Stimulated activated naive CD8-positive, alpha-beta T cell treated with anti-CD3 and anti-CD28 coated beads, Interleukin-15, Interleukin-2, amounts not matched to agents 100 ng/mL and 50 ng/mL, for 24 hours (primary cell): ENCODE measurements at regions not wholly inside any gene's neighbourhood (a gene's known extent, or its start where the extent isn't known, plus 50 kb on each side); places are given as distances from the start of the nearest gene placed in this dataset.
"Not testable (repeated sequence)": the region's sequence is repeated elsewhere in the genome, so short reads cannot be mapped to it uniquely, and the experiment has no call there.

Experiments
- H3K27ac Mint-ChIP-seq: one replicate; pipeline ENCODE4 v1.8.0; 2021; ENCODE audit warnings: mild to moderate bottlenecking, mixed read lengths
- H3K27me3 Mint-ChIP-seq: one replicate; pipeline ENCODE4 v1.8.0; 2021; ENCODE audit warnings: mixed read lengths
- H3K36me3 Mint-ChIP-seq: one replicate; pipeline ENCODE4 v1.8.0; 2021; ENCODE audit warnings: low read depth, mixed read lengths
- H3K4me1 Mint-ChIP-seq: one replicate; pipeline ENCODE4 v1.8.0; 2021; ENCODE audit warnings: low read depth, mixed read lengths
- H3K4me3 Mint-ChIP-seq: one replicate; pipeline ENCODE4 v1.8.0; 2021; ENCODE audit warnings: mild to moderate bottlenecking, mixed read lengths
- H3K9me3 Mint-ChIP-seq: one replicate; pipeline ENCODE4 v1.8.0; 2021; ENCODE audit warnings: mixed read lengths

DNA sequence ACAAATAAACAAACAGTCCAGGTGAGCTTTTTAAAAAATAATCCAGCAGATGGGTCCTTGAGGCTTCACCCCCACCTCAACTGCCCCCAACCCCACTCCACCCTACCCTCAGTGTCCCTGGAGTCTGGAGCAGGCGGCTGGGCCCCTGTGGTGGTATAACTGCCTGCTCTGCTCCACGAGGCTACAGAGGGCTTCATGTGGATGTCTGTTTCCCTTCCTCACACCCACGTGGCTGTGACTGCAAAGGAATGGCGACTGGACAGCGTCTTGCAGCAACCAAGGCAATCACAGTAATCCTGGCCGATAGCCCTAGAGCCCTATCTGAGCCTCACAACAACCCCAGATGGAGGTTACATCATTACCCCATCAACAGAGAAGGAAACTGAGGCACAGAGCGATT, 76.5 kb downstream of the SLC2A10 start:
- Mint-ChIP-seq H3K4me1 (no peaks in the 10 kb centered on the region), H3K27me3 (peaks cover 8% of the 10 kb centered on the region), H3K36me3 (no peaks in the 10 kb centered on the region), H3K27ac (no peak overlapping the region), H3K4me3 (no peak overlapping the region), H3K9me3 (no peaks in the 10 kb centered on the region)

DNA sequence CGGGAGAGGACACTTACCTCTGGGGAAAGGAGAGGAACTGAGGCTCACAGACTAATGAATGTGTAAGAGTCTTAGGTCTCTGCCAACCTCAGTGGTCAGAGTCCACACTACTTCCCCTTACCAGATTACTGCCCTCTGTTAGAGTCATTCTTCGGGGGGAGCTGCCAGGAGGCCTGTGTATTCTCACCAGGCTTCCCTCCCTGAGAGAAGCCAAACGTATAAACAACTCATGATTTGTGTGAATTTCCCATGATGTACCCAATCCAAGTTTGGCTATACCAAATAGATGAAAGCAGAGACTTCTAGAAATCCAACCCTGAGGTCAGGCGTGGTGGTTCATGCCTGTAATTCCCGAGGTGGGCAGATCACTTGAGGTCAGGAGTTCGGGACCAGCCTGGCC, 77.1 kb downstream of the SLC2A10 start:
- Mint-ChIP-seq H3K9me3 (no peaks in the 10 kb centered on the region), H3K36me3 (no peaks in the 10 kb centered on the region), H3K4me1 (no peaks in the 10 kb centered on the region)

DNA sequence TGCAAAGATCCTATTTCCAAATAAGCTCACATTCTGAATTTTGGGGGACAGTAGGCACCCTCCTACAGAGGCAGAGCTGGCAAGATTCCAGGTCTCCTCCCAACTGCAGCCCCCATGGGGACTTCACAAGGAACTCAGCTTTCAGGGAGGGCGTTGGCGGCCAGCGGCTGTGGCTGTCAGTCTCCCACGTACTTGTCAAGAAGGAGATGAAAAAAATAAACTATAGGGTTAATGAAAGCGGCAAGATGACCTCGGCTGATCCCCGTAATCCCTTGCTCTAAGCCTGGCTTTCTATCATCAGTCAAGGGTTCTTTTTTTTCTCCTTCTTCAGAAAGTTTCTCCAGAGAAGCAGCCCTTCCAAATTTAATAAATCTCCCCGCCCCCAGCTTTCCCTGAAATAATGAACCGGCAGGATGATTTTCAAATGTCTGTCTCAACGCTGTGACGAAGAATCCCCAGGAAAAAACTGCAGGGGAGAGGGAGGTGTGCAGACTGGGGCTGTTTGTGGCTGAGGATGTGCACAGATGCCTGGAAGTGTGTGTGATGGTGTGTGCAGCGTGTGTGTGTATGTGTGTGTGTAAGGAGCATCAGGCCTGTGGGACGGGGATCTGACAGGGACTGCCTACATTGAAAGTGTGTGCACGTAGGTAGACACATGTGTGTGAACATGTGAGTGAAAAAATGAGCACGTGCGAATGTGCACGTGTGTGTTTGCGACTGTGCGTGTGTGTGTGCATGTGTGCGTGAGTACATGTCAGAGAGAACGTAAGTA, 78.7 kb downstream of the SLC2A10 start:
- Mint-ChIP-seq H3K9me3 (no peaks in the 10 kb centered on the region), H3K27ac (no peak overlapping the region), H3K4me1 (no peaks in the 10 kb centered on the region), H3K36me3 (no peaks in the 10 kb centered on the region), H3K4me3 (no peak overlapping the region), H3K27me3 (peaks cover 8% of the 10 kb centered on the region)

More for the DNA sequence above, 77.1 kb downstream of the SLC2A10 start:
- H3K4me3 Mint-ChIP-seq, result no peak overlapping the region
- H3K27ac Mint-ChIP-seq, result no peak overlapping the region
- H3K27me3 Mint-ChIP-seq, result peaks cover 8% of the 10 kb centered on the region

DNA sequence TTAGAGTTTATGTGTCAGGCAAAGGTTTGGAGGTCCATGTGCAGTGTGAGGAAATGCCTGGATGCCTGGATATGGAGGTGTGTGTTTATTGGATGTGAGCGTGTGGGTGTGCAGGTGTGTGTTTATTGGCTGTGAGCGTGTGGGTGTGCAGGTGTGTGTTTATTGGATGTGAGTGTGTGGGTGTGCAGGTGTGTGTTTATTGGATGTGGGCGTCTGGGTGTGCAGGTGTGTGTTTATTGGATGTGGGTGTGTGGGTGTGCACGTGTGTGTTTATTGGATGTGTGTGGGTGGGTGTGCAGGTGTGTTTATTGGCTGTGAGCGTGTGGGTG, 79.3 kb downstream of the SLC2A10 start:
- not testable (repeated sequence) for H3K27ac Mint-ChIP-seq, H3K9me3 Mint-ChIP-seq, H3K4me1 Mint-ChIP-seq, H3K4me3 Mint-ChIP-seq, H3K27me3 Mint-ChIP-seq, H3K36me3 Mint-ChIP-seq

DNA sequence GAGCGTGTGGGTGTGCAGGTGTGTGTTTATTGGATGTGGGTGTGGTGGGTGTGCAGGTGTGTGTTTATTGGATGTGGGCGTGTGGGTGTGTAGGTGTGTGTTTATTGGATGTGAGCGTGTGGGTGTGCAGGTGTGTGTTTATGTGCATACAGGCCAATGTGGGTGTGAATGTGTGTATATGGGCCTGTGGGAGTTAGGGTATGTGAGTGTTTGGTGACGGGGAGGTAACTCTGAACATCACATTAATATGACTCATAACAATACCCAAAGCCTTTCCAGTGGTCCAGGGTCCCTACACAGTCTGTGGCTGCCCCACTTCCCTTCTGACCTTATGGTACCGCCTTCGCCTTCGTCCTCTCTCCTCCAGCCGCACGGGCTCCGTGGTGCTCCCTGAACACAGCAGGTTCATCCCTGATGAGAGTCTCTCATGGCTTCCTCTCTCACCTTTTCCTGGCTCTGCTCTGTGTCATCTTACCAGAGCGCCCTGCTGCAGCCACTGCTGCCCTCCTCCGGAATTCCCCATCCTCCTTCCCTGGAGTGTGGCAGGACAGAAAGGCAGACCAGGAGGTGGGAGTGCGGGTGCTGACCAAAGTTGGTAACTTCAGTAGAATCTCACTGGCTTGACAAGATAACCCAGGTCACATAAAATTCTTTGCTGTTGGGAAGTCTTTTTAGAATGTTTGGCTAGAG, 80.0 kb downstream of the SLC2A10 start:
- Mint-ChIP-seq H3K4me1 (no peaks in the 10 kb centered on the region), H3K4me3 (no peak overlapping the region), H3K36me3 (no peaks in the 10 kb centered on the region), H3K9me3 (no peaks in the 10 kb centered on the region), H3K27ac (no peak overlapping the region), H3K27me3 (peaks cover 8% of the 10 kb centered on the region)

DNA sequence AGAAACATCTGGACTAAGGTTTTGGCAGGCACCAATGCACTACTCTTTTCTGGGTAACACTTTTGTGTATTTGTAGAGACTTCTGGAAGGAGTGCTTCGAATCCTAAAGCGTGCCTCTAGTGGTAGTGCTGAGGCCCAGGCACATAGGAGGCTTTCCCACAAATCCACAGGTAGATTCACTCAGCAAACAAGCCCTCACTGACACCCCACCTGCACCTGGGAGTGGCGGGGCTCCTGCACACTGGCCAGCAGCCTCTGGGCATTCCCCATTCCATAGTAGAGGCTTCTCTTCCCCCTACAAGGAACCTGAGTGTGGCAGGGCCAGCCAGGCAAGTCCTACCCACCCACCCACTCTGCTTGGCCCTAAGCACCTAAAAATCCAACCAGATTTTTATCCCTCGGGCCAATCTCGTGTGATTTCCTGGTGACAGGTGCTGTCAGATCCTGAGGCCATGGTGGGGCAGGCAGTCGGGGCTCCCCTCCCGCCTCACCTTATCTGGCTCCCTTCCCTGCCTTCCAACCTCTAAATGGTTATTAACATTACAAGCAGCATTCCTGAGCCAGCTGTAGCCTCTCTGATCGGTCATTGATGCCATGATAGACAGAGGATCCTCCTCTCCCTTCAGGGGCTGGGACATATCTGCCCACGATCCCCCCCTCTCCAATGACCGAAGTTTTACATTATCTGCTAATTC, 82.4 kb downstream of the SLC2A10 start:
- Mint-ChIP-seq H3K4me1 (no peaks in the 10 kb centered on the region), H3K27me3 (peaks cover 3% of the 10 kb centered on the region), H3K27ac (no peak overlapping the region), H3K4me3 (no peak overlapping the region), H3K36me3 (no peaks in the 10 kb centered on the region), H3K9me3 (no peaks in the 10 kb centered on the region)

DNA sequence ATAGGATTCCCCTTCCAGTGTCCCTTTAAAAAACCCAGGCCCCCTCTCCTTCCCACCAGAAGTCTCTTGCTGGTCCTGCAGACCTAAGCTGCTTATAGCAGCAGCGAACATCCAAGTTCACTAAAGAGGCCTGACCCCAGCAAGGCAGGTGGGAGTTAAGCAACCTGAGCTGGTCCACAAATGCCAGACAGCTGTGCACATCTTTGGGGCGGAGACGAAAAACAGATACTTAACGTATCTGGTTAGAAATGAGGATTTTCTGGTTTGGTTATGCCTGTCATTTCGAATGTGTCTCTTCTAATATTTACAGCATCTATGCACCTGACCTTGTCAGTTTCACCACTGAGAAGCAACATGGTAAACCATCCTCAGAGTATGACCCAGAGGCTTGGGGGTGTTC, 87.8 kb downstream of the SLC2A10 start:
- H3K9me3 Mint-ChIP-seq, result no peaks in the 10 kb centered on the region
- no peak overlapping the region for H3K27ac Mint-ChIP-seq
- H3K36me3 Mint-ChIP-seq, result no peaks in the 10 kb centered on the region
- H3K27me3 Mint-ChIP-seq, result no peaks in the 10 kb centered on the region
- H3K4me1 Mint-ChIP-seq, result no peaks in the 10 kb centered on the region
- no peak overlapping the region for H3K4me3 Mint-ChIP-seq

DNA sequence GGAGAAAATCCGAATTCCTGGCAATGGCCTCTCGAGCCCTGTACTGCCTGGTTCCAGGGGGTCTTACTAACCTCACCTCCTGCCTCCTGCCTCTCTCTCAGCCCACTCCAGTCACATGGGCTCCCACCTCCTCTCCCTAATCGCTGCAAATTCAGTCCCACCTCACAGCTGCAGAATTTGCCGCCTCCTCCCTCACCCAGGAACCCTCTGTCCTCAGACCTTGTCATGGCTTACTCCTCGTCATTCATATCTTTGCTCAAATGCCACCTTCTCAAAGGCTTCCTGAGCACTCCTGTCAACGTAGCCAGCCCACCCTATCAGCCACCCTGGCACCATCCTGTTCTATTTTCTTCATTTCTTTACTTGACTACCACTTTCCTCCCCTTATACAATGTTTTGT, 89.0 kb downstream of the SLC2A10 start:
- Mint-ChIP-seq H3K36me3 (no peaks in the 10 kb centered on the region), H3K27ac (no peak overlapping the region), H3K9me3 (no peaks in the 10 kb centered on the region), H3K4me3 (no peak overlapping the region), H3K4me1 (no peaks in the 10 kb centered on the region), H3K27me3 (peaks cover 6% of the 10 kb centered on the region)

DNA sequence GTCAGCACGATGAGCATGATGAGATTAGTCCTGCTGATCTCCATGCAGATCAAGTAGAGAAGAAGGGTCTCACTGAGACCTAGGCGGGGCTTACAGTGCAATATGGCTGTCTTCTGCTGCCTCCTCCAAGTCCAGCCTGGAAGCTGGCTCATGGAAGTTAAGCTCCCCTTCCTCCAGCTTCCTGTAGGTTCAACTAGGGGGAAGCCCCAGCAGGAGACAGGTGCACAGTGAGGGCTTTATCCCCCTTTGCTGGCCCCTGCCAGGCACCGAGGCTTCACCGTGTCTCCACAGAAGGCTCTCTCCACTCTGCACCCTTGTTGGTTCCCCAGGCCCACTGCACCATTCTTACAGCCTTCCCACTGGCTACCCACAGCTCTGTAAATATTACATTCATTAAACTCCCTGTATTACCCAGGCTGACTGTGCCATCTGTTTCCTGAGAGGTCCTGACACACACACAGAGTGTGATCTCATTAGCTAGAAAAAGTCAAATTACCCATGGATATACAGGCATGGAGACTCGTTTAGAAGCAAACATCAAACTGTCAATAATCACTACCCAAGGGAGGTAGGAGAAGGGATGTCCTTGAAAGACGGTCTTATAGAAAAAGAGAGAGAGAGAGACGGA, 90.4 kb downstream of the SLC2A10 start:
- H3K4me3 Mint-ChIP-seq, result no peak overlapping the region
- peaks cover 15% of the 10 kb centered on the region for H3K27me3 Mint-ChIP-seq
- H3K4me1 Mint-ChIP-seq, result no peaks in the 10 kb centered on the region
- H3K27ac Mint-ChIP-seq, result no peak overlapping the region
- H3K36me3 Mint-ChIP-seq, result no peaks in the 10 kb centered on the region
- H3K9me3 Mint-ChIP-seq, result no peaks in the 10 kb centered on the region

DNA sequence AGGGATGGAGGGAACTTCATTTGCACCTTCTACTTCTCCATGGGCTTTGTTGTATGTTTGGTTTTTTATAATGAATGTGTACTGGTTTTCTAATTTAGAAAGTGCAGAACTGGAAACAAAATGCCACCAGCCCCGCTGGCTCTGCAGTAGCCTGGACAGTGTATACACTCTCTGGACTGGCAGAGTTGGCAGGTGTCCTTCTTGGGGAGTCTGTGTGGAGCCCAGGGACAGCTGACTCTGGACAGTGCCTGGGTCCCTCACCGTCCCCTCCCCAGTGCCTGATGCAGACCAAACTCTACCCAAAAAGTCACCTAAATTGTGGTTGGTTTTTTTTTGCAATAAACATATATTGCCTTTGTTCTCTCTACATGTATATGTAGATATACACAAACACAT, 91.0 kb downstream of the SLC2A10 start:
- Mint-ChIP-seq H3K4me1 (no peaks in the 10 kb centered on the region), H3K9me3 (no peaks in the 10 kb centered on the region), H3K27me3 (peaks cover 17% of the 10 kb centered on the region), H3K4me3 (no peak overlapping the region), H3K27ac (no peak overlapping the region), H3K36me3 (no peaks in the 10 kb centered on the region)

DNA sequence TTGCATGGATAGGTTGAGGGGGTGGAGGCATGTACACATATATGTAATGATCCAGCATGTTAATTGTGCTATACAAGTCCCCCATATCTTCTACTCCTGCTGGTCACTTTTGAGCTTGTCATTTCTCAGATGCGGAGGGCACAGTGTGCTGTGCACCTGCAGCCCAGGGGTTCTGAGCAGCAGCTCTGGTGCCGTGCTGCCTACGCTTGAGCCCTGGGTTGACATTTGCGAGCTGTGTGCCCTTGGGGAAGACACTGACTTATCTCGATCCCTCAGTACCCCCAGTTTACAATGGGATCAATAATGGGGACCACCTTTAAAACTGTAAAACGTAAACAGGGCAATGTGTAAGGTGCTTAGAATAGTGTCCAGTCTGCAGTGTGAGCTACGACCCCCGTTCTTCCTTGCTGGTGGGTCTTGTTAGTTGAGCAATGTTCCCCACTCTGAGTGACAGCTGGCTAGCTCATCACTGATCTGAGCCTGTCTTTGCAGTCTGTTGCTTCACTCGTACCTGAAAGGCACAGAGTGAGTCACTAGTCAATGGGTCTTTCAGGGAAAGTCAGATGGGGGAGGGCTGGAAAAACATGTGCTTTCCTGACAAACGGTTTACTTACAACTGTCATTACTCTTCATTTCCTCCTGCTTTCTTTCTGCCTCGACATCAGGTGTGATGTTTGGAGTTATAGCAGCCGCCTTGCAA, 91.7 kb downstream of the SLC2A10 start:
- no peaks in the 10 kb centered on the region for H3K9me3 Mint-ChIP-seq
- no peak overlapping the region for H3K4me3 Mint-ChIP-seq
- H3K27me3 Mint-ChIP-seq, result peaks cover 22% of the 10 kb centered on the region

DNA sequence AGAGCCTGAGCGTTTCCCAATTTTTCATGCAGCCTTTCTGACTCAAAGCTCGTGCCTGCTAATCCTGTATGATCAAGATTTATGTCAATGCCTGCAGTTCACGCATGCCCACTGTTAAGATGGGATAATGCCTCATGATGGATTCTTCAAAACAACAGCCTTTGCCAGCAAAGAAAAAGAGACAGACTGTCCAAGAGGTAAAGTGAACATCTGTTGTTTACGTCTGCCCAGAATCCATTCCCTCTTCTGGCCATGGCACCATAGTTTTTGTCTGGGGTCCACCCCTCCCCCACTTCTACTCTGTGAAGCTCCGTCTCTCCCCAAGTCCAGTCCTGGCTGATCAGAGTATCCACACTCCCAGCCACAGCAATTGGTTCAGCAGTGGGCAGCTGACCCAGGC, 91.9 kb upstream of the EYA2 start:
- Mint-ChIP-seq H3K4me3 (no peak overlapping the region), H3K36me3 (no peaks in the 10 kb centered on the region), H3K27ac (no peak overlapping the region), H3K27me3 (peaks cover 25% of the 10 kb centered on the region), H3K9me3 (no peaks in the 10 kb centered on the region), H3K4me1 (no peaks in the 10 kb centered on the region)

More for the DNA sequence above, 91.7 kb downstream of the SLC2A10 start:
- no peaks in the 10 kb centered on the region for H3K36me3 Mint-ChIP-seq
- H3K4me1 Mint-ChIP-seq, result no peaks in the 10 kb centered on the region
- no peak overlapping the region for H3K27ac Mint-ChIP-seq

DNA sequence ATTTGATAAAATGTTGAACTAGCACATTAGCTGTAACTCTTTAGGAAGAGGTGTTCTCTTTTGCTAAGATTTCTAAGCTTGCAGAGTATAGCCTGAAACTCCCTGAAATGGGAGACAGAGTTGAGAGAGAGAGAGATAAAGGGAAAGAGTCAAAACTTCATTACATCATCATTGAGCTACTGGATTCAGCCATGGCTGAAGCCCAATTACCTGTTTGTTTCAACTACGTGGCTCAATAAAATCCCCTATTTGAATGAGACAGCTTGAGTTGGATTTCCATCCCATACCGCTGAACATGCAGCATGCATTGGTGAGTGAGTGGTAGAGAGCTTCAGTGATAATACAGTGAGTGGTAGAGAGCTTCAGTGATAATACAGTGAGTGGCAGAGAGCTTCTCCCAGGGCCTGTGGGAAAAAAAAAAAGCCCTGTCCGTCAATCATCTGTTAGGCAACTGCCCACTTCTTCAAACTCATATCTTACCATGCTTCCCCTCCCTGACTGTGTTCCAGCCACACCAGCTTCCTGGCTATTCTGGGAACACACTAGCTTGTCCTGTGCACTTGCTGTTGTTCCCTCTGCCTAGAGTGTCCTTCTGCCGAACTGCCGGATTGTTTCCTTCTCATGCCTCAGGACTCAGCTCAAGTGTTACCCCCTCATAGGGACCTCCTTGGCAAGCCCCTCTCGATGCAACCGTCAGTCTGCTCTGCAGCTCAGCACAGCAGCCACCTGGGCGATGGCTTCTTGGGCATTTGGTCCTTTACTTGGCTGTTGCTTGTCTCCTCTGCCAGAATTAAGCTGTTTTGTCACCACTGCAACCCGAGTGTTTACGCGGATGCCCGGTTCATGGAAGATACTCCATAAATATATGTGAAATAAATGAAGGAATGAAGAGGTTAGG, 91.3 kb upstream of the EYA2 start:
- Mint-ChIP-seq H3K9me3 (no peaks in the 10 kb centered on the region), H3K4me3 (no peak overlapping the region), H3K27ac (no peak overlapping the region), H3K27me3 (peaks cover 25% of the 10 kb centered on the region), H3K4me1 (no peaks in the 10 kb centered on the region), H3K36me3 (no peaks in the 10 kb centered on the region)

DNA sequence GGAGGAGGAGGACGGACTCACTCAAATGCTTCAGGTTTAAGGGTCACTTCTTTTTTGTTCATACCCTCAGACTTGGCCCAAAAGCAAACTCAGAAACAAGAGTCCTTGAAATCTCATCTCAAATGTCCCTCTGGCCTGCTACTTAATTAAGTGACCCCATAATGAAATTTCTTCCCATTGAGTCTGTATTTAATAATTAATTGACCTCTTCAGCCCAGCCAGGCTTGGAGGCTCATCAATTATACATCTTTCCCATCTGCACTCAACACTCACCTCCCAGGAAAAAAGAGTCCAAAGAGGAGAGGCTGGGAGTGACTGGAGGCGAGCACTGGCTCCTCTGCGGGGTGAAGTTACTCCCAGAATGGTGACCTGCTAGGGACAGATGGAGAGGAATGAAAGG, 90.5 kb upstream of the EYA2 start:
- H3K9me3 Mint-ChIP-seq, result no peaks in the 10 kb centered on the region
- no peak overlapping the region for H3K27ac Mint-ChIP-seq
- H3K36me3 Mint-ChIP-seq, result no peaks in the 10 kb centered on the region
- H3K4me1 Mint-ChIP-seq, result no peaks in the 10 kb centered on the region
- peaks cover 25% of the 10 kb centered on the region for H3K27me3 Mint-ChIP-seq
- H3K4me3 Mint-ChIP-seq, result no peak overlapping the region
